ENCODE measurements at regions not wholly inside any gene's neighbourhood (a gene's known extent, or its start where the extent isn't known, plus 50 kb on each side); places are given as distances from the start of the nearest gene placed in this dataset.
"Not testable (repeated sequence)": the region's sequence is repeated elsewhere in the genome, so short reads cannot be mapped to it uniquely, and the experiment has no call there.

- no peak for DNase-seq
Measured at GRCh38 chrX:74063426-74064155, 211.1 kb upstream of the XIST start.

DNA sequence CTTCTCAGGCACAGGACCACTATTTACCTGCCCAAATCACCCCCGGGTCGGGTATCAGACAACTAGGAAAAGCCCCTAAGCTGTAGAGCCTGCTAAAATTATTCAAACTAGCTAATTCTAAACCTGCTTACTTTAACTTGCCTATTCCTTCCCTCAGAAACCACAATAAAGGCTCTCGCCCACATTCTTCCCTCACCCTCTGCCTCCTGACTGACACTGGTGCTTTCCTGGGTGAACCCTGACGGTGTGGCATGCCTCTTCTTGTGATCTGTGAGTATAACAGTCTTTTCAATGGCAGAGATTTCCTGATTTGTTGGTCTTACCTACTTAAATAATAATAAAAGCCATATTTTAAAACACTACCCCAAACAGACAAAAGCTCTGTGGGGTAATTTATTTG lies 209.4 kb upstream of the XIST start:
- DNase-seq, result no peak

DNA sequence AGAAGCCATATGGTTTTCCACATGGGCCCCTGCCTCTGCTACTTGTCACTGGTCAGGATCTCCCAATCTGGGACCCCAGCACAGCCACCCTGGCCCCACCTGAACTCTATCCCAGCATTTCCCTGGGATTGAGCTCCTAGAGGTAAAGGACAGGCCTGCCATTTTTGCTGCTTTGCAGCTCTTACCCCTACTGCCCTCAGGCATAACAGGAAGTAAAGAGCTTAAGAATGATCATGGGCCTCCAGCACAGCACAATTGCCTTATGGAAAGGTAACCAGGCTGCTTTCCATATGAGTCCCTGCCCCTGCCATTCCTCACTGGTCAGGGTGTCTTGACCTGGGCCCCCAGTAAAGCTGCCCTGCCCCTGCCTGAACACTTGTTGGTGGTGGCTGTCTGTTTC lies 196.6 kb upstream of the XIST start:
- DNase-seq, result no peak

DNA sequence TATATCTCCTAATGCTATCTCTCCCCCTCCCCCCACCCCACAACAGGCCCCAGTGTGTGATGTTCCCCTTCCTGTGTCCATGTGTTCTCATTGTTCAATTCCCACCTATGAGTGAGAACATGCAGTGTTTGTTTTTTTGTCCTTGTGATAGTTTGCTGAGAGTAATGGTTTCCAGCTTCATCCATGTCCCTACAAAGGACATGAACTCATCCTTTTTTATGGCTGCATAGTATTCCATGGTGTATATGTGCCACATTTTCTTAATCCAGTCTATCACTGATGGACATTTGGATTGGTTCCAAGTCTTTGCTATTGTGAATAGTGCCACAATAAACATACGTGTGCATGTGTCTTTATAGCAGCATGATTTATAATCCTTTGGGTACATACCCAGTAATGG lies 181.6 kb upstream of the XIST start:
- DNase-seq, result not testable (repeated sequence)

DNA sequence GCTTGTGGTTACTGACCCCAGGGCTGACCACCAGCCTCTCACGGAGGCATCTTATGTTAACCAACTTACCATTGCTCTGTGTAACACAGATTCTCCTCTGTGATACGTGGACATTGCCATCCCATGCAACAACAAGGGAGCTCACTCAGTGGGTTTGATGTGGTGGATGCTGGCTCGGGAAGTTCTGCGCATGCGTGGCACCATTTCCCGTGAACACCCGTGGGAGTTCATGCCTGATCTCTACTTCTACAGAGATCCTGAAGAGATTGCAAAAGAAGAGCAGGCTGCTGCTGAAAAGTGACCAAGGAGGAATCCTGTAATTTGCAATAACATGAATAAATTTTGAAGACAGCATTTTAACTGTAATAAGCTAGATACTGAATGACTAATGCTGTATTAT lies 179.0 kb upstream of the XIST start:
- not testable (repeated sequence) for DNase-seq

DNA sequence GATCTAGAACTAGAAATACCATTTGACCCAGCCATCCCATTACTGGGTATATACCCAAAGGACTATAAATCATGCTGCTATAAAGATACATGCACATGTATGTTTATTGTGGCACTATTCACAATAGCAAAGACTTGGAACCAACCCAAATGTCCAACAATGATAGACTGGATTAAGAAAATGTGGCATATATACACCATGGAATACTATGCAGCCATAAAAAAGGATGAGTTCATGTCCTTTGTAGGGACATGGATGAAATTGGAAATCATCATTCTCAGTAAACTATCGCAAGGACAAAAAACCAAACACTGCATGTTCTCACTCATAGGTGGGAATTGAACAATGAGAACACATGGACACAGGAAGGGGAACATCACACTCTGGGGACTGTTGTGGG lies 178.3 kb upstream of the XIST start:
- DNase-seq, result not testable (repeated sequence)

DNA sequence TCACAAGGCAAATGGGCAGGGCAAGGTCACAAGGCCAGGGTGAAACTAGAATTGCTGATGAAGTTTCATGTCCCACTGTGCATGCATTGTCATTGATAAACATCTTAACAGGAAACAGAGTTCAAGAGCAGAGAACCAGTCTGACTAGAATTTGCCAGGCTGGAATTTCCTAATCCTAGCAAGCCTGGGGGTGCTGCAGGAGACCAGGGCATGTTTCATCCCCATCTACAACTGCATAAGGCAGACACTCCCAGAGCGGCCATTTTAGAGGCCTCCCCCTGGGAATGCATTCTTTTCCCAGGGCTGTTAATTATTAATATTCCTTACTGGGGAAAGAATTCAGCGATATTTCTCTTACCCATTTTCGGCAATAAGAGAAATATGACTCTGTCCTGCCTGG lies 172.6 kb upstream of the XIST start:
- DNase-seq, result not testable (repeated sequence)

DNA sequence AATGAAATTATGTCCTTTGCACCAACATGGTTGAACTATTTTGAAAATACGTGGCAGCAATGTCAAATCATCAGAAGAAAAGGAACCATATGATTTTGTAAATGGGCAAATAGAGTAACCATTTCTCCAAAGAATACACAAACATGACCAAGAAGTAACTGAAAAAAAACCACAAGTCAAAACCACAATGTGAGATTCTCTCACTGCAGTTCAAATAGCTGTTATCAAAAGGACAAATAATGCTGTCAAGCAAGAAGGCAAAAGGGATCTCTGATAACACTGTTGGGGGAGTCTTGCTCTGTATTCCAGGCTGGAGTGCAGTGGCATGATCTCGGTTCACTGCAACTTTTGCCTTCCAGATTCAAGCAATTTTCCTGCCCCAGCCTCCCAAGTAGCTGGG lies 170.7 kb upstream of the XIST start:
- DNase-seq, result no peak

DNA sequence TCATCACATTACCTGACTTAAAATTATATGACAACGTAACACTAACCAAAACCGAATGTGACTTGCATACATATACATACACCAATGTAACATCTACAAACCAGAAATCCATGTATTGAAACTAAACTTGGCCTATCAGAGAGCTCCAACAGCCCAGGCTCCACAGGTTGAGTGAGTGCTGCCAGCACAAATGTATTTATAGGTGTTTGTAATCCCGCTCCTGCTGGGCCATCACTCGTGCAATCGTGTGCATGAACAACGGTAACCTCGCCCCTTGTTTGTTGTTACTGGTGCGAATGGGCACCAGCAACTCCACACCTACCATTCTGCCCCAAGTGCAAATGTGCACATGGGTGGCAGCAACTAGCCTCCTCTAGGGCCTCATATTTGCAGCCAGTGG lies 165.7 kb upstream of the XIST start:
- no peak for DNase-seq

DNA sequence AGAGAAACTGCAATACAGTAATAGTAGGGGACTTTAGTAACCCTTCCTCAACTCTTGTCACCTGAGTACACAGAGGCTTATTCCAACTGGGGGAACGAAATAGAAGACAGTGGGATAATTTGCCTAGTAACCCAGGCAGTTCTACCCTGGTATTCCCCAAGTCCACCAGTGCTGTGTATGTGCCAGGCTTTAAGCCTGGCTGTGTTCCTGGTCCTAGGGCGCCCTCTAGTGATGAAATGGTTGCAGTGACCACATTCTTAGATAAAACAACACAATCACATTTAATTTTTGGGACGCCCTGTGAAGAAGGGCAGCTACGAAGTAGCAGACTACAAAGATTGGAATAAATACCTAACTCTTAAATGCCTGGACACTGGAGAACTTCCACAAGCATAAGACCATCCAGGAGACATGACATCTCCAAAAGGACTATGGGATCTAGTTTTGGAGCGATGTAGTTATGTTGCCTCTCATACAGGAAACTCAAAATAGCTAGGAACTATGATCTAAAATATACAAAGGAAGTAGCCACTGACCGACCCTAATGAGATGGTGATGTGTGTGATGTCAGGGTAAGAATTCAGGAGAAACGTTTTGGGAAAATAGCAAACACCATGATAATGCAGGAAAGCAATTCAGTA lies 163.0 kb upstream of the XIST start:
- peak; percentile 71 to 78 for DNase-seq

DNA sequence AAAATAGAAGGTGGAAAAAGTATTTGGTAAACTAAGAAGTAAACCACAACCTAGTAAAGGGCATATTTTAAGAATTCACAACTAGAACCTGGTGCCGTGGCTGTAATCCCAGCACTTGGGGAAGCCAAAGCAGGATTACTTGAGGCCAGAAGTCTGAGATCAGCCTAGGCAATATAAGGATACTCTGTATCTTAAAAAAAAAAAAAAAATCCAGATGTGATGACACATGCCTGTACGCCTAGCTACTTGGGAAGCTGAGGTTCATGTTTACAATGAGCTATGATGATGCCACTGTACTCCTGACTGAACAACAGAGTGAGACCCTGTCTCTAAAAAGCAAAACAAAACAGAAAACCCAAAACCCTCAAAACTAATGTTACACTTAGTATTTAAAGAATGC lies 156.5 kb upstream of the XIST start:
- DNase-seq, result no peak

DNA sequence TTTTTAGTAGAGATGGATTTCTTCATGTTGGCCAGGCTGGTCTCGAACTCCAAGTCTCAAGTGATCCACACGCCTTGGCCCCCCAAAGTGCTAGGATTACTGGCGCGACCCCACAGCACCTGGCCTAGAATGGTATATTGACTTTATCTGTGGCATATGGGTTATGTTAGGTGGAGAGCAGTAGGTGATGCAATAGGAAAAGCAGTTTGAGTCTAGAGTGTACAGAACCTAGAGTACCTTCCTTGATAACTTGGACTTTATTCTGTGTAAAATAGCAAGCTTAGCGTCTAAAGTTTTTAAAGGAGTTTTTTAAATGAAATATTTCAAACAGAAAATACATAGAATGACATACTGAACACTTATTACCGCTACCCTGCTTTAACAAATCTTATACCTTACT lies 139.5 kb upstream of the XIST start:
- DNase-seq, result no peak

- DNase-seq, result no peak
Measured at GRCh38 chrX:73987166-73987565, 134.7 kb upstream of the XIST start.

DNA sequence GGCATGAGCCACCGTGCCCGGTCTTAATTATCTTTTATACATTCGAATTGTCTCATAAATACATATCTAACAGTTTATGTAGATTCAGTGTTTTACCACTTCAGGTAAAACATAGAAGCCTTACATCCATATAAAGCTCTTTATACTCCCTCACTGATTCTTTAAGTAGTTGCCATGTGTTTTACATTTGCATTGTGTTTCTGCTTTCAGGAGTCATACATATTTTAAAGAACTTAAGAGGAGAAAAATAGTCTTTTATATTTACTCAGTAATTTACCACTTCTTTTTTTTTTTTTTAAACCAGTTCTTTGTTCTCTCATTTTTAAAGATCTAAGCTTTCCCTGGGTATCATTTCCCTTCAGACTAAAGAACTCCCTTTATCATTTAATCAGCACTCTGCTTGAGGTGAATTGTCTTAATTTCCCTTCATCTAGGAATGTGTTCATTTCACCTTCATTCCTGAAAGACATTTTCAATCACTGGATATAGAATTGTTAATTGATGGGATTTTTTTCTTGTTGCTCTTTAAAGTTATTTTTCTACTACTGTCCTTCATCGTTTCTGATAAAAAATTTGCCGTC lies 127.1 kb upstream of the XIST start:
- DNase-seq, result no peak

DNA sequence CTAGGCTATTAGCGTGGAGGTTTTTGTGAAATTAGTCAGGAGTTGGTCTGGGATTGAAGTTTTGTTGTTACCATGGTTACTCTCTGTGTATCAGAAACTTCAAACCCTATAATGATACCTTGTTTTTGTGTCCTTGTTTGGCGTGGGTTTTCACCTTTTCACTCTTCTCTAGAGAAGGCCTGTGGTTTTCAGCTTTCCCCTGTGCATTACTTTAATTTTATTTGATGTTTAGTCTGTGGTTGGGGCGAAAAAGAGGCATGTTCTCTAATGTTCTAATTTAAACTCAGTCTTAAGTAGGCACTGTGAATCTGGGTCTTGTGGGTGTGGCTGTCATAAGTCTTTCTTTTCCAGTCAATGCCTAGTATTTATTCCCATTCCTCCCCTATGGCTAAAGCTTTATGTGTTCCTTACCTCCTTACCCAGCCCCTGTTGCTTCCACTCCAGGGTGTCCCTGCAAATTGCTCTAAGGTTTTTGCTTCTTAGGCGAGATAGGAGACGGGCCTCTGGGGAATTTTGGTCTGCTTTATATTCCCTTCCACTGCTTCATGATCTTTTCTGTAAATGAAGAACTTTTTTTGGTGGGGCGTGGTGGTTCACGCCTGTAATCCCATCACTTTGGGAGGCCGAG lies 125.1 kb upstream of the XIST start:
- DNase-seq, result no peak

DNA sequence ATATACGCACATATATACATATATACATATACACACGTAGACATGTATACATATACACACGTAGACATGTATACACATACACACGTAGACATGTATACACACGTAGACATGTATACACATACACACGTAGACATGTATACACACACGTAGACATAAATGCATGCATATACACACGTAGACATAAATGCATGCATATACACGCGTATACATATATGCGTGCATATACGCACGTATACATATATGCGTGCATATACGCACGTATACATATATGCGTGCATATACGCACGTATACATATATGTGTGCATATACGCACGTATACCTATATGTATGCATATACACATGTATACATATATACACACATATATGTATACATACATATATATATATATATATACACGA lies 114.9 kb upstream of the XIST start:
- not testable (repeated sequence) for DNase-seq

DNA sequence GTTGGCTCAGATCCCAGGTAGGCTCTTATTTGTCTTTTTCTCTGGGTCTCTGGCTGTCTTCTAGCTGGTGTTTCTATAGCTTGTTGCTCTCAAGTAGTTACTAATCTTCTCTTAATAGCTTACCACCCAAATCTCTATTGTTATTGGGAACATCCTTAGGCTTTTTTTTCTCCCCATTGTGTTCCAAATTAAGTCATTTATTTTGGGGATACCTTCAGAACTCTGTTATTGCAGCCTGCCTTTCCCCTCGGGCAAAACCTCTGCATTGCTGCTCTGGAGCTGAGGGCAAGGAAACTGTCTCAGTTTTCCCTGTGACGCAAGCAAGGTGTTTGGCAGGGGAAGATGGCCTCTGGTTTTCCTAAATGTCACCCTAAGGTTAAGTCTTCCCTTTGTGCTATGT lies 113.3 kb upstream of the XIST start:
- DNase-seq, result no peak

DNA sequence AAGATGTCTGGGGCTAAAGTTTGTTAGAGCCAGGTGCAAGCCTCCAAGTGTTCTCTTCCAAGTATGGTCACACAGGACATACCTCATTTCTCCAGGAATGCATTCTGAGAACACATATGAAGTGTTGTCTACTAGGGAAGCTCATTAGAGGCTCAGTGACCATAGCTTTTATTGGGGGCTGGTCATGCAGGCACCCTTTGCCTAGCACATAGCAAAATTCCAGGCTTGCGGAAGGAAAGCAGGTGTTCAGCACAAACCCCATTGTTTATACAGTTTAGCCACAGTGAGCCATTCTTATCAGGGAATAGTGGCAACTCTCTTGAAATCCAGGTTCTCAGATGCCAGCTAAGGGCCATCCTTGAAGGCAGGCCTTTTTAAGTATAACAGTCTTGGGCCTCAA lies 112.1 kb upstream of the XIST start:
- no peak for DNase-seq

DNA sequence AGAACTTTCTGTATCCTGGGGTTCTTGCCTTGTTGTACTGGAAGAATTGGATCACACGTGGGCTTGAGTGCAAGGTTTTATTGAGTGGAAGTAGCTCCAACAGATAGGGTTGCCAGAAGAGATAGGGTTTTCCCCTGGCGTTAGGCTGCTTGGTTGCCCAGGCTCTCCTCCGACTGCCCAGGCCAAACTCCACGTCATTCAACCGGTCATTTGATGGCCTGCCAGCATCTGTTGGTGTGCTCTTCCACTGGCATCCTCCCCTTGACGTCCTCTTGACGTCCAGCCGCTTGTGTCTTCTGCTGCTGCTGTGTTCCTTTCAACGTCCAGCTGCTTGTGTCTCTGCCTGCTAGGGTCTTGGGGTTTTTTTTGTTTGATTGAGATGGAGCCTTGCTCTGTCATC lies 111.2 kb upstream of the XIST start:
- DNase-seq, result no peak

GRCh38 chrX:73962948-73963347 lies 110.4 kb upstream of the XIST start:
- no peak for DNase-seq

DNA sequence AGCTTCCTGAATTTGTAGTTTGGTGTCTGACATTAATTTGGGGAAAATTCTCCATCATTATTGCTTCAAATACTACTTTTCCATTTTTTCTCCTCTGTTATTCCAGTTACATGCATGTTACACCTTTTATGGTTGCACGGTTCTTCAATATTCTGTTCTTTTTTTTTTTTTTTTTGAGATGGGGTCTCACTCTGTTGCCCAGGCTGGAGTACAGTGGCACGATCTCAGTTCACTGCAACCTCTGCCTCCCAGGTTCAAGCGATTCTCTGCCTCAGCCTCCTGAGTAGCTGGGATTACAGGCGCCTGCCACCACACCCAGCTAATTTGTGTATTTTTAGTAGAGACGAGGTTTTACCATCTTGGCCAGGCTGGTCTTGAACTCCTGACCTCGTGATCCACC lies 109.4 kb upstream of the XIST start:
- not testable (repeated sequence) for DNase-seq

DNA sequence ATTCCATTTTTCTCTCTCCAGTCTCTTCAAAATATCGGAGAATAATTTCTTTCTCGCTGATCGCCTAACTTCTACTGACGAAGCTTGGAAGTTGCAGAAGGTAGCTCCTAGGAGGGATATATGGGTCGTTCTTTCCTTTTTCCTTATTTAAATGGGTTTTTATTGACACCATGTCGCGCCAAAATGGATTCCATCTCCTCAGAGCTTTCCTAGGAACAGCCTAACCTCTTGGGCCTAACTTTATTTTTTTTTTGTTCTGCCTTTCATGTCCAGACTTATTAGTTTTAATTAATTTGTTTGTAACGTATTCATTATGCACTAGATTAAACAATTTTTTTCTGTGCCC lies 92.0 kb upstream of the XIST start:
- DNase-seq, result peak; percentile 3 to 40

- DNase-seq, result peak; percentile 96
Measured at GRCh38 chrX:73943693-73944562, 91.4 kb upstream of the XIST start.
